Astrocyte of the spinal cord (primary cell): ENCODE measurements at regions not wholly inside any gene's neighbourhood (a gene's known extent, or its start where the extent isn't known, plus 50 kb on each side); places are given as distances from the start of the nearest gene placed in this dataset.
"Not testable (repeated sequence)": the region's sequence is repeated elsewhere in the genome, so short reads cannot be mapped to it uniquely, and the experiment has no call there.

ENCODE experiments used
- DNase-seq: peaks from one replicate; pipeline ENCODE4 v3.0.0; 2011; ENCODE audit warnings: low read depth, low spot score
- H3K4me3 ChIP-seq: 2 replicates; pipeline ENCODE4 v1.5.1; 2011; ENCODE audit warnings: low read depth, mild to moderate bottlenecking, low read length, moderate library complexity
- CTCF ChIP-seq: IDR thresholded peaks from 2 replicates; pipeline ENCODE4 v1.5.1; 2012; ENCODE audit warnings: low read depth, mild to moderate bottlenecking, low read length, inconsistent platforms
- in situ Hi-C: cut with HindIII; loops from 2 replicates; pipeline ENCODE4 v1.10.0; 2017; ENCODE audit warnings: low sequenced_read_pairs

DNA sequence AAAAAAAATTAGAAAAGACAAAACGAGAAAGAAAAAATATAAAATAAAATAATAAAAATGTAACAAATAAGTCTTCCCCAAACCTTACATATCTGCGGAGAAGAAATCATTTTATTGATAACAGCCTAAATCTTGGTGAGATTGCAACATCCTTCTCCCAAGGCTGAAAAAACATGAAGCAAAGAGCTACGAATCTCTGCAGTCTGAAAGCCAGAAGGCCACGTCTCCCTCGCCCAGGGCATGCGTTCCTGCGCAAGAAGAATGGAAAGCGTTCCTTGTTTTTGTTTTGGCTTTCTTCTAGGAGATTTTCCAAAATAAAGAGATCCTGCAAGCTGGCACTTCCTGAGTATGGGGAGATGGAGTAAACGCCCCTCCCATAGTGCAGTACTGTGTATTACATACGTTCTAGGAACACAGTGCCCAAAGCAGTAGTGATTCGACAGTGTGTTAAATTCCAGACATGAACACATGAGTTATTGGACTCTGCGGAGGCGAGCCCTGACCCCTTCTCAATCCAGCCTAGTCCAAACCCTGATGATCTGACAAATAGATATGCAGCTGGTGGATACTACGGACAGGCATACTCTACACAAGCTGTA lies 126.7 kb upstream of the RREB1 start:
- DNase-seq, result no peak
- TF ChIP-seq CTCF, result no peak
- no peak overlapping the region for H3K4me3 ChIP-seq
- in situ Hi-C loops, result no loop called here

DNA sequence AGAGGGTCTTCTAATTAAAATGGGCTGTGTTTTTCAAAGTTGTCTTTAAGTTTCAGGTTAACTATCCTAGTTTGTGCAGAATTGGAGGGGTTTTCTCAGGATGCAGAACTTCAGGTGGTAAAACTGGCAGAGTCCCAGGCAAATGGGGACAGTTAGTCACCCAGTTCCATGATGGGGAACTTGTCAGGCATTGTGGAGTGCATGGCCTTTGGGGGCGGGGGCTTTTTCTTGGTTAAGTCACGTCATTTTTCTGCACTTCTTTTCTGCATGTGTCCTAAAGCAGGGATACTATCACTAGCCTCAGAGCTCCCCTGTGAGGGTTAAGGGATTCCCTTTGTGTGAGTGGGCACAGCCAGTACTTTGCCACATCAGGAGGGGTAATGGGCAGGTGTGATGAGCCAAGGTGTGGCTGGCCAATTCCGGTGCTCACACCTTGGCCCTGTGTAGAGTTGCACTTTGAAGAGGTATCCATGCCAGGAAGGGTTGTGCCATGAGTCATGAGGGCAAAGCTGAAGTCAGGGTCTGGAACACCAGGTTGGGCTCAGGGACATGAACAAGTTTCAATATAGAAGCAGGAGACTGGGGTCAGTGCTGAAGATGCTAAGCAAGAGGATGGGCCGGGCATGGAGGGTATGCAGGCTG lies 126.0 kb upstream of the RREB1 start:
- no peak for DNase-seq
- no peak overlapping the region for H3K4me3 ChIP-seq
- TF ChIP-seq CTCF, result no peak
- in situ Hi-C loops, result no loop called here

- in situ Hi-C loops, result no loop called here
Measured at GRCh38 chr6:6982663-6983062, 125.1 kb upstream of the RREB1 start.

GRCh38 chr6:6984585-6985366 lies 123.0 kb upstream of the RREB1 start:
- TF ChIP-seq CTCF, result no peak
- DNase-seq, result no peak
- in situ Hi-C loops, result no loop called here
- H3K4me3 ChIP-seq, result no peak overlapping the region

More at GRCh38 chr6:6982663-6983062, 125.1 kb upstream of the RREB1 start:
- TF ChIP-seq CTCF, result no peak
- DNase-seq, result no peak
- no peak overlapping the region for H3K4me3 ChIP-seq

GRCh38 chr6:6986344-6986743 lies 121.4 kb upstream of the RREB1 start:
- in situ Hi-C loops, result no loop called here
- H3K4me3 ChIP-seq, result no peak overlapping the region
- no peak for TF ChIP-seq CTCF
- DNase-seq, result no peak

DNA sequence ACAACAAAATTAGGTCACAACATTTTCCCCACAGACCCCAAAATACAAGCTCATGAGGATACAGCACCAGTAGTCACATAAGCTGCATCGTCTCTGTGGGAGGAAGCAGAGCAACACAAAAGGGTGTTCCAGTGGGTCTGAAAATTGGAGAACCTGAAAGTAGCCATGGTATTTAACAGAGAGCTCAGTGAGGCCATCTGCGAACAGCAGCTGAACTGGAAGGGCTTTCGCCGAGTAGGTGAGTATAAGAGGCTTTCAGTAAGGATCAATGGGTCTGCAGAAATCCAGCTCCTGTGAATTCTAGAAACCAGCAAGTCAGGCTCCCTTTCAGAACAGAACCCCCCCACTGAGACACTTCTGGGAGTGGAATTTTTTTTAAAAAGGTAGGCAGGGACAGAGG lies 120.0 kb upstream of the RREB1 start:
- in situ Hi-C loops, result no loop called here
- TF ChIP-seq CTCF, result no peak
- H3K4me3 ChIP-seq, result no peak overlapping the region
- no peak for DNase-seq

DNA sequence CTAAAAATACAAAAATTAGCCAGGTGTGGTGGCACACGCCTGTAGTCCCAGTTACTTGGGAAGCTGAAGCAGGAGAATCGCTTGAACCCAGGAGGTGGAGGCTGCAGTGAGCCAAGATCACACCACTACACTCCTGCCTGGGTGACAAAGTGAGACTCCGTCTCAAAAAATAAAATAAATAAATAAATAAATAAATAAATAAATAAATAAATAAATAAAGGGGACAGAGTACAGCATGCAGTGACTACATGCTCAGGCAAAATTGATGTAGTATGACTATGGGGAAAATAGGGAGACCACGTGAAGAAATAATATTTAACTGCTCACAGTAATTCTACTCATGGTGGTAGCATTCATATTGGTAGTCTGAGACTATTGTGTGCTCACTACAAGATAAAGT lies 117.7 kb upstream of the RREB1 start:
- H3K4me3 ChIP-seq, DNase-seq, in situ Hi-C loops: not testable (repeated sequence)
